ENCODE measurements at regions not wholly inside any gene's neighbourhood (a gene's known extent, or its start where the extent isn't known, plus 50 kb on each side); places are given as distances from the start of the nearest gene placed in this dataset.
"Not testable (repeated sequence)": the region's sequence is repeated elsewhere in the genome, so short reads cannot be mapped to it uniquely, and the experiment has no call there.

GRCh38 chr11:96842731-96843130 lies 452.9 kb downstream of the JRKL start:
- DNase-seq (ENCODE audit: low read depth), result no peak
- H3K4me3 ChIP-seq (ENCODE audit: control insufficient read depth, low read depth, low read length), result no peak overlapping the region
- TF ChIP-seq CTCF (IDR thresholded peaks at IDR 0.05; ENCODE audit: control insufficient read depth, insufficient read depth, low read depth, low read length, missing control alignments), result no peak

- H3K4me3 ChIP-seq (ENCODE audit: control insufficient read depth, low read depth, low read length), result no peak overlapping the region
- no peak for TF ChIP-seq CTCF (IDR thresholded peaks at IDR 0.05; ENCODE audit: control insufficient read depth, insufficient read depth, low read depth, low read length, missing control alignments)
Observed at GRCh38 chr11:96854425-96854824, 464.6 kb downstream of the JRKL start.

GRCh38 chr11:96861722-96862121 lies 471.9 kb downstream of the JRKL start:
- not testable (repeated sequence) for H3K4me3 ChIP-seq (ENCODE audit: control insufficient read depth, low read depth, low read length); DNase-seq (ENCODE audit: low read depth)

More at GRCh38 chr11:96854425-96854824, 464.6 kb downstream of the JRKL start:
- no peak for DNase-seq (ENCODE audit: low read depth)

GRCh38 chr11:96863520-96863919 lies 473.7 kb downstream of the JRKL start:
- no peak for DNase-seq (ENCODE audit: low read depth)
- TF ChIP-seq CTCF (IDR thresholded peaks at IDR 0.05; ENCODE audit: control insufficient read depth, insufficient read depth, low read depth, low read length, missing control alignments), result no peak
- H3K4me3 ChIP-seq (ENCODE audit: control insufficient read depth, low read depth, low read length), result no peak overlapping the region

GRCh38 chr11:96865020-96865419 lies 475.2 kb downstream of the JRKL start:
- DNase-seq (ENCODE audit: low read depth), result no peak
- H3K4me3 ChIP-seq (ENCODE audit: control insufficient read depth, low read depth, low read length), result no peak overlapping the region
- TF ChIP-seq CTCF (IDR thresholded peaks at IDR 0.05; ENCODE audit: control insufficient read depth, insufficient read depth, low read depth, low read length, missing control alignments), result no peak

GRCh38 chr11:96869207-96869606 lies 479.4 kb downstream of the JRKL start:
- no peak for DNase-seq (ENCODE audit: low read depth)
- no peak overlapping the region for H3K4me3 ChIP-seq (ENCODE audit: control insufficient read depth, low read depth, low read length)
- no peak for TF ChIP-seq CTCF (IDR thresholded peaks at IDR 0.05; ENCODE audit: control insufficient read depth, insufficient read depth, low read depth, low read length, missing control alignments)

- no peak for TF ChIP-seq CTCF (IDR thresholded peaks at IDR 0.05; ENCODE audit: control insufficient read depth, insufficient read depth, low read depth, low read length, missing control alignments)
- H3K4me3 ChIP-seq (ENCODE audit: control insufficient read depth, low read depth, low read length), result no peak overlapping the region
- DNase-seq (ENCODE audit: low read depth), result no peak
Observed at GRCh38 chr11:96875712-96876111, 485.9 kb downstream of the JRKL start.
